HG02642 (cell line): ENCODE measurements at regions not wholly inside any gene's neighbourhood (a gene's known extent, or its start where the extent isn't known, plus 50 kb on each side); places are given as distances from the start of the nearest gene placed in this dataset.

Experiments used
- ATAC-seq: cut with Tn5 transposase; IDR thresholded peaks from one replicate; pipeline ENCODE4 v1.9.1; 2021; ENCODE audit warnings: mild to moderate bottlenecking; ENCODE audit not compliant: unreplicated experiment, poor library complexity

DNA sequence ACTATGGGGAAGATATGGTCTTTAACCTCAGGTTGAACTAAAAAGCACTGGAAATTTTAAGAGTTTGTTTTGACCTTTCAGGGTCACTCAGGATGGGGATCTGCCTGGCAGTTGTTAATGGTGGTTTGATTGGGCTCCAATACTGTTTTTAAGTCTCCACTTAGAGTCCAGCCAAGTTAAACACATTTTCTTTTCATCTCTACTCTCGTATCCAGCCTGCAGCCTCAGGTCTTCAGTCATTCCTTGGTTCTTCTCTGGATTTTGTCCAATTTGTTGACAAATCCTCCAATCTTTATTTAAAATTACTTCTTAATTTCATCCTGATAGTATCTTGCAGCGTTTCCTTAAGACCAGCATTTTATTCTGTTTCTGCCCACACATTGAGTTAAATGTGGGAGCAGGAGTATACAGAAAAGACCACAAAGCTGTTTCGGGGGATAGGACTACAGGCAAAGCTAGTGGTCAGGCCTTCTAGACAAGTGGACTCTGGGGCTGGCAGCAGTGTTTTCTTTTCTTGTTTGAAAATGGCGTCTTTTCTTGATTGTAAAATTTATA lies 133.2 kb upstream of the INHBA start:
- ATAC-seq: no peak

DNA sequence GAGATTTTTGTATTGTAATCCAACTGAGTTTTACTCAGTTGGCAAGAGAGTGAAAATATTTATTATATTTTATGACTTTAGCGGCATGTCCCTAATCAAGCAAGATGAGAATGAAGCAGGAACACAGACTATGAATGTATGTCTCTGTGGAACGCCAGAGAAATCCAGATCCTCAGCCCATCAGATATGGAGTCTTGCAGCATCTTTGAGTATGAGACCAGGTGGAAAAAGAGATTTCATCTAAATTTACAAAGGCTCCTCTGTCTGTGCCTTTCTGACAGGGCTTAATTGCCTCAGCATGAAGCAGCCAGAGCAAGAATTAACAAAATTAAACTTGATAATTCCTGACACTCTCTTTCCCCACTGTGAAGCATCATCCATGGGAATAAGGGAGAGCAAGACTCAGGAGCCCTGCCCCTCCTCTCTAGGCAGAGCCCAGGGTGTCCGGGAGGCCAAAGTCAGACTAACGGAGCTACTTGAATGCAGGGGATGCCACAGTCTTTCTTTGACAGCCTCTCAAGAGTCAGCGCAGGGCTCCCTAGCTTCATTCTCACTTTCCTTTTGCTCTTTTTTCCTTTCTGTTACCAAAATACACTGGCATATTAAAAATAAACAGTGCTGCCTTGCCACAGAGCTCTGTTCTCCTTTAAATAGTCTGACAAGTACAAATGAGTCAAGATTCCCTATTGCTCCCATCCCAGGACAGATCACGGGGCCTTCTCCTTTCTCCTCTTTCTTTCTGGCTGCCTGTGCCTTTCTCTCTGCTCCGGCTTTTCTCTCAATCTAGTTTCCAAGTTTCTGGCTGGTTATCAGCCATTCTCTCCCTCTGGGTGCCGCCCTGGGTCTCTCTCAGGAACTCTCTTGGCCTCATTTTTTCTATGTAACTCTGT lies 132.2 kb upstream of the INHBA start:
- ATAC-seq: no peak

DNA sequence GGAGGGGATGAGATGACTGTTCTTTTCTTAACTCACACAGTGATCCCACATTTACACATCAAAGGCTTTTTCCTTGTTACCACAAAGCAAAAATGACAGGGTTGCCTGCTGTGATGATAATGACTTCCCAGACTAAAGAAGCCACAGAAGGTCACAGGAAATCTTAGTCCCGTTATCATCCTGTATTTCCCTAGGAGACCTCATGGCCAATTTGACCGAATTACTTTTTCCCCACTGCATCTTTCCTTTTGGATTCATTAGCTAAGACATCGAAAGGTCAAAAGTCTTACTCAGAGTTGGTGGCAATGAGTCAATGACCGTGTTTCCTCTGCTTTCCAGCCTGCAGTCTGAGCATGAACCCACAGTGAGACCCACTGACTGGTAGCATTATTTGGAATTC lies 130.1 kb upstream of the INHBA start:
- ATAC-seq: no peak

DNA sequence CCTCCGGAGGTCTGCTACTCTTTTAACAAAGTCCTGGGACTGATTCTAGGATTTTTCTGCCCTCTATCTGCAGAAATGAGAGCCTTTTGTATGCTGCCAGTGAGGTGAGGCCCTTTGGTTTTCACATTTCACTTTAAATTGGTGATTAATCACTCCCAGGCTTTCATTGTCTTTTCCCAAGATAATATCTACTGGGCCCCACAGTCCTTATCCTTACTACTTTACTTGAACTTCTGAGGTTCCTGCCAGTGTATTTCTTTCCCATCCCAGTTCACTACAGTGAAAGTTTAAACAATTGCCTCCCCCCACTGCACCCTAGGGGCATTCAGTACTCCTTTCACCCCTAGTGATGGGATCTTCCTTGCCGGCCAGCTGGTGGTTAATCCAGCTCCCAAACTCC lies 127.4 kb upstream of the INHBA start:
- no peak for ATAC-seq

DNA sequence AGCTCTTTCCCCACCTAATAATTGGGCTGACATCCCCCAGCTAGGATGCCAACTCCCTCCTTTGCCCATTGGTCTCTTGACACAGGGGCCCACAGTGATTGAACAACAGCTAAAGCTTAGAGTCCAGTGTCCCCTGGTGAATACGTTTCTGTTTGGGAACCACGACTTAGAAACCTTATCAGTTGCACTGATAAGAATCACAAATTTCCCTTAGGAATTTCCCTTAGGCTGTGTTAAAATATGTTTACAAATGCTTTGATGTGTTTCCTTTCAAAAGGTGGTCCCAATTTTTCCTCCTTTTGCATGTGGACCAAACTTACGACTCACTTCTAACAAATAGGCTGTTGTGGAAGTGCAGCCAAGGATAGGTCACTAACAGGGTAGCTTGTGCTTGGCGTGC lies 126.0 kb upstream of the INHBA start:
- ATAC-seq: no peak

DNA sequence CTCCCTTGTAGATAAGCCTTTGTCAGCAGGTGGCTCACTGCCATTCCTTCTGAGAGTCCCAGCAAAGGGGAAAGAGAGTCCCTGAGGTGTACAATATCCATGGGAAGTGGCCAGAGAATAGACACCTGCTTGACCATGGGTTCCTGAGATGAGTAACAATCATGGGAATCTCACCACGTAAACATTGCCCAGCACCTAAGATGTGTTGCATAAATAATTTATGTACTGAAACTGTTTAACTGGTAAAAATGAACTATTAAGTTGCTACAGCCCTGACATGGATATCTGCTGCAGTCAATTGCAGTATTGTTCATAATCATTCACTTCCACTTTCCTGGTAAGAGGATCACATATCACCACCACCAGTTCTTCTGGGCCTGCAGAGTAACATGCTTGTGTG lies 123.8 kb upstream of the INHBA start:
- no peak for ATAC-seq

DNA sequence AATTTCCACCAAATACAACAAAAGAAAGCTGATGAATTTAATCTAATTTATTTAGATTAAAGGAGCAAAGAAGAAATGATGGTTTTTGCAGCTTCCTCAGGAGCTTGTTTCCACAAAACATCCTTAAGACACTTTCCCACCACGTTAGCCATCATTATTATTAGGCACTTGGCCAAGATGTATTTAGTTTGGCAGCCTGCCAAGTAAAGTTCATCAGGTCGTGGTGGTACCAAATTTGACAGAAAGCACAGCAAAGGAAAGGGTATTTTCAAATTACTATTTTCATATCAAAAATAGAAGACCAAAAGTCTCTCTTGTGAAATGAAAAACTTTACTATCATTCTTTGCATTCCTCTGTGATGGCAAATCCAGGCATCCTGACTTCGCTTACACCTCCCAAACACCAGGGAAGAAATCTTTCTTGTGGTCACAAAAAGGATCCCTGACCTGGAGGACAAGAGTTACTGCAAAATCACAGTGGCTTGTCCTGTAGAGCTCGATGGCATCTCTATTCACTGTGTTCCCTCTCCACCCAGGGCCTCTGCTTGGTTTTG lies 123.1 kb upstream of the INHBA start:
- ATAC-seq: no peak

DNA sequence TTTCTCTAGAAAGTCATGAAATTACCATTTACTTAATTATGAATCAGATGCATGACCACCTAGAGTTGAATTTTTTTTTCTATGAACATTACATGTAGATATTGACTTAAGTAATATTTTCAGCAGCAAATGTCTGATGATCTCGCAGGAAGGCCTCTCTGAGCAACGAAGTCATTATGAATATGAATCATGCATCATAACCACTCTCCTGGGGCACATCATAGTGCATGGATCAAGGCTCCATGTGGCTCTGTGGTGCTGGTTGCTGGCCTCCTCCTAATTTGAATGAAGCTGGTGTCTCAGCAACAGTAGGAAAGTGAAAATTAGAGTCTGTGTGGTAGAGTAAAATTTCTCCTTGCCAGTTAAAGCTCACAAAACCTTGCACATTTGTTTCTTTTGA lies 121.4 kb upstream of the INHBA start:
- ATAC-seq: no peak

DNA sequence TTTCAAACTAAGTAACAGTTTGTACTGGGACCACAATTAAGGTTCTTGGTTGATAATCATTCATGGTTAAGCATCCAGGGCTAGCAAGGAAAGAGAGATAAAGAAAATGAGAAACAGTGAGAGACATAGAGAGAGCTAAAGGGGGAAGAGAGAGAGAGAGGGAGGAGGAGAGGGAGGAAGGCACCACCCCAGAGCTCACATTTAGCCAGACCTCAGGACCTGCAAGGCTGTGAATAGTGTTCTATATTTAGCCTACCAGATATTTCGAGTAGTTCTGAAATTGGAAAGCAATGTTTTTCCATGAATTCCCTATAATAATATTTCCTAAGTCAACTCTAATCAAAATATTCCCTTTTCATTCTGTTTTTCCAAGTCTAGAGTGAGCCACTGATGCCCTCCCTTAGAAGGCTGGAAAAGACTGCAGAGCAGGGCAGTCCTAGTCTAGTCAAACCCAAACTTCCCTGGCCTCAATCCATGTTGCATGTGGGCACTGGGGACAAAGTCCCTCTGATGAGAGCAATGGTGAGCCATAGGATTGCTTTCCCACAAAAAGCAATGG lies 119.4 kb upstream of the INHBA start:
- ATAC-seq: no peak

DNA sequence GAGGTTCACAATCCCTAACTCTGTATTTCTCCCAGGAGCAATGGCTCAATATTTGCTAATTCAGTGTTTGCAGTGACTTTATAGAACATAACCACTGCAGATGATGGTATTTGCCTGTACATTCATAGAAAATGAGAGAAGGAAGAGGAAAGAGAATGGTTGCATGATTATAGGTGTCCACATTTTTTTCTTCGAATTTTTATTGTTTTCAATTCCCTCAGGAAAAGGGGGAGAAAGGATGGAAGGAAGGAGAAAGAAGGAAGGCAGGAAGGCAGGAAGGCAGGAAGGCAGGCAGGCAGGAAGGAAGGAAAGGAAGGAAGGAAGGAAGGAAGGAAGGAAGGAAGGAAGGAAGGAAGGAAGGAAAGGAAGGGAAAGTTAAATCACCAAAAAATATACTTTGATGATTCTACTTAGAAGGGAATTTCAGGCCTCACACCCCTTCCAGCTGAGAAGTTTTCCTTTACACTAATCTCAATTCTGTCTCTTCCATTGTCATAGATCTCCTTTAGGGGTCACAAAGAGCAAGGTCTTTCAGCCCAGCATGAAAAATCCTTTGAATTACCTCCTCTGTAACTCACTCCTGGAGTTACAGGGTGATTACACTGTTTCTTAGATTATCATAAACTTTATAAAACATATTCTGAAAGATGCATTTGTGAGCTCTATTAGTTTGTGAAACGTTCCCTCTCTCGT lies 118.8 kb upstream of the INHBA start:
- no peak for ATAC-seq

DNA sequence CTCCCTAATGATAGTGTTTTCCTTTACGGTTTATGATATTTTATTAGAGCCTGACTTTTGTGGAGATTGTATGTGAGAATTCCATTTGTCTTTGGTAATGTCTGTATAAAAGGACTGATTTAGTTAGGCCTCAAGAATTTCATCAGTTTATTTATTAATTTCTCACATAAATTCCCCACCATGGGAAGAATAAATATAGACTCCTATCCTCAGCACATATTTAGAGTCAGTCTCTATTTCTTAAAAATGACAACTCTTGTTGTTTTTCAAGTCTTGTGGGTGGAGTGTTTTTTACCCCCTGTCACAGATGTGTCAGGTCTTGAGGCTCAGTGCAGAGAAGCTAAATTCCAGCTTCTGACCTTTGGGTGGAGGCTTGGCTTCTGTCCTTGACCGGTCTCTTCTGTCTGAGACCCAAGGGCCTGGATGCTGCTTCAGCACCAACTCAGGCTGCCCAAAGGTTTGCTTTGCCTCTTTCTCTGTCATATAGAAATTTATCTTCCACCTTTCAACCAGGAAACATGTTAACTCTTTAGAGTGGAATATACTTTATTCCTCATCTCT lies 117.3 kb upstream of the INHBA start:
- no peak for ATAC-seq

DNA sequence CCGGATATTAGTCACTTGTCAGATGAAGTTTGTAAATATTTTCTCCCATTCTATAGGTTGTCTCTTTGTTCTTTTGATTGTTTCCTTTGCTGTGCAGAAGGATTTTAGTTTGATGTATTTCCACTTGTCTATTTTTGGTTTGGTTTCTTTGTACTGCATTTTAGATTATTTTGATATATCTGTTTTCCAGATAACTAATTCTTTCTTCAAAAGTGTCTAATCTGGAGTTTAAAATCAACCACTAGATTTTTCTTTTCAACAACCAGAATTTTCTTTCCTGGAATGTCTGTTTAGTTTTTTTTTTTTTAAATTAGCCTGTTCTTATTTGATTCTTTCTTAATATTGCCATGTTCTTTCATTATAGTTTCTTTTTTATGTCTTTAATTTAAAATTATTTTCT lies 116.8 kb upstream of the INHBA start:
- no peak for ATAC-seq

DNA sequence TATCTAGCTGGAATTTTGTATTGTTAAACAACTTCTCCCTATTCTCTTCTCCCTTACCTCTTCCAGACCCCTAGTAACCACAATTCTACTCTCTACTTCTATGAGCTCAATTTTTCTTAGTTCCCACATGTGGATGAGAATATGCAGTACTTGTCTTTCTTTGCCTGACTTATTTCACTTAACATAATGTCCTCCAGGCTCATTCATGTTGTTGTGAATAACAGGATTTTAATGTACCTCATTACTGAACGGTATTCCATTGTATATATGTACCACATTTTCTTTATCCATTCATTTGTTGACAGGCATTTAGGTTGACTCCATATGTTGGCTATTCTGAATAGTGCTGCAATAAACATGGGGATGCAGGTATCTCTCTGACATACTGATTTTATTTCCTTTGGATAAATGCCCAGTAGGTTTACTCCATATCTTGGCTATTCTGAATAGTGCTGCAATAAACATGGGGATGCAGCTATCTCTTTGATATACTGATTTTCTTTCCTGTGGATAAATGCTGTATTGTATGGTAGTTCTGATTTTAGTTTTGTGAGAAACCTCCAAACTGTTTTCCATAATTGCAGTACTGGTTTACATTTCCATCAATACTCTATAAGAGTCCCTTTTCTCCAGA lies 116.0 kb upstream of the INHBA start:
- no peak for ATAC-seq

DNA sequence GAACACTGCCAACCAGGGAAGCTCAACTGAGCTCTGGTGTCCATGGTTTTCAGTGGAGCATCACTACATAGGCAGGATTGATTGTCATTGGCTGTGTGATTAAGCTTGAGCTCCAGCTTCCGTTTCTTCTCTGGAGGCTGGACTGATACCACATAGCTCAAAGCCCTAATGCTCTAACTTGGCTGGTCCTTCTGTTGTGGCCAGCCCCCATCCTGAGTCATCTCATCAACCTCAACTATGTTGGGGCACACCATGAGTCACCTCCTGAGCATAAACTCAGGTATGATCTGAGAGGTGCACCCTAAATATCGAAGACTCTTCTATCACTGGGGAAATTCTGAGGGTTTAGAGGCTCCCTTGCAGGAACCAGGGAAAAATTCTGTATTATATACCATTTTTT lies 114.5 kb upstream of the INHBA start:
- ATAC-seq: peak; percentile 67

DNA sequence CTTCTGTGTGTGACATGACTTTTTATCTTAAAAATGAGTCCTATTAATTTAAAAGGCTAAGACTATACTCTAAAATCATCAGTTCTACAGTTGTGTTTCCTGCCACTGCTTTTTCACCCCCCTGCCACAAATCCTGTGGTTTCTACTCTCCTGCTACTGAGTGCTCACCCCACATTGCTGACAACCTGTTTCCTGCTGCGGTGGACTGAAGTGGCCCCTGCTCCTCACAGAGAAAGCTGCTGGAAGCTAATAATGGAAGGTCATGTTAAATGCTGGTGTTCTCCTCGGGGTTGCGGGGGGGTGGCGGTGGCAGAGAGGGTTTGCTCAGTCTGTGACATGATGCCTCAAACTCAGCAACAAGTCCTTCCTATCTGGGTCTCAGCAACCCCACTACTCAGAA lies 113.2 kb upstream of the INHBA start:
- ATAC-seq: peak; percentile 47

DNA sequence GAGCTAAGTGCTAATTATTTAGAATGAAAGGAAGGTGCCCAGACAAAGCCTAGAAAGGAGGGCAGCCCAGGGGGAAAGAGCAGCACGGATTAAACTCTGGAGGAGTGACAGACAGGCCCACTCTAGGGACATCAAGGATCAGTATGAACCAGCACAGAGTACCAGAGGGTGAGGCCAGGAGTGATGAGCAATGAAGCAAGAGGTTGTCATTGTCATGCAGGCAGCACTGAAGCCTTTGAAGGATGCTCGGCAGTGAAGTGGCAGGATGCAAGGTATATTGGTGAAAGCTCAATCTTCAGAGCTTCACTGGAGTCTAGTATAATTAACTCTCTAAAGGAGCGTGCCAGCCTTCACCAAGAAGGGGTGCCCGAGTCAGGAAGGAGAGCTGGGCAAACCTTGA lies 112.0 kb upstream of the INHBA start:
- ATAC-seq: no peak

DNA sequence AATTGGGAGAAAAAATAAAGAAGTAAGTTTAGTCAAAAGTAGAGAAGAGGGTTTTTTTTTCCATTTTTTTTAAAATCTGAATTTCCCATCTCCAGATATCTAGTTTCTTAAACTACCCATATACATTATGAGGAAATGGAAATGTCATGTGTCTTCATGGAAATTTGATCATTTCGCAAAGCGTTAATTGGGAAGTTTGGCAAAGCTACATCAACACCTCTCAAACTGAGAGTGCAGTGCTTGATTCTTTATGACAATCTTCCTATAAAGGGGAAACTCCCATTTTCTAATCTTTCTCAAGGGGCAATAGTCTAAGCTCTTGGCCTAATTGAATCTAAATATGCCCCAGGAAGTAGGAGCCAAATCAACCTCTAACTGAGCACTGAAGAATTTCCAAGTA lies 110.4 kb upstream of the INHBA start:
- ATAC-seq: no peak

DNA sequence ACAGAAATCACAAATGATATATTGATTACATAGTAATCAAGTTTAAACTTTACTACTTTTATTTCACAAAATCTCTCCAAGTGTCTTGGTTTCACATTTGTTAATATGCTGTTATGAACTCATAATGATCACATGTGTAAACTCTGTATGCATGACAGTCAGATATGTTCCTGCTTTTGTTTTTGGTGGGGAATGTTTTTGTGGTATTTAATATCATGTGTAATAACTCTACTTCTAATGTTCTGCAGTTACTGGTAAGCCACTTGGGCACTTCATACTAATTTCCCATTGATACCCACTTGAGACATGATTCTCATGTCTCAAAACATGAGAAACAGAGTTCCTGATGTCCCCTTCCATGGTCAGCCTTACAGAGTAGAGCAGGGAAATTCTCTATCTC lies 109.1 kb upstream of the INHBA start:
- no peak for ATAC-seq

DNA sequence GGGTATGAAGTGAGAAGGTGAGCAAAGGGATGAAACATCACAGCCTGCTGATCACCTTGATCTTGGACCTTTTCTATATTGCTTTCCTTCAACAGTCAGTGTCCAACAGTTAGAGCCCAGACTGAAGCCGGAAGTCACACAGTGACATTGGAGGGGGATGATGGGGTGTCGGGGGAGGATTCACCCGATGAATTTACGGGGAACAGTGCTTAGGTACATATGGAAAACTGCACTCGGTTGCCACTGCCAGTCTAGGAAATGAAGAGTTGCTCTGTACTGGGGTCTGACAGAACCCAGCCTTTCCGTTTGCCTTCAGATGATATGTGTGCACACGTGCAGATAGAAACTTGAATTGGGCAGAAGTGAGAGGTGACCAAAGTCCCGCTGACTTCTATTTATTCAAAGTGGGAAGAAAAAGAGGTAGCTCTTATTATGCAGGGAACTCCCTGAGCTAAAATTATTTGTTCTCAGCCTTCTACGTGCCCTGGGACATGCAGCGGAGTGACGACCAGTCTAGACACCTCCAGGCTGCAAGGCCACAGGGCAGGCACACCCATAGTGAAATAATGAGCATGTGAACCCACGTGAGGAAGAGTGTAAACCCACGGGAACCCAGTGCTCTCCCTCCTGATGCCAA lies 107.2 kb upstream of the INHBA start:
- peak; percentile 85 for ATAC-seq

DNA sequence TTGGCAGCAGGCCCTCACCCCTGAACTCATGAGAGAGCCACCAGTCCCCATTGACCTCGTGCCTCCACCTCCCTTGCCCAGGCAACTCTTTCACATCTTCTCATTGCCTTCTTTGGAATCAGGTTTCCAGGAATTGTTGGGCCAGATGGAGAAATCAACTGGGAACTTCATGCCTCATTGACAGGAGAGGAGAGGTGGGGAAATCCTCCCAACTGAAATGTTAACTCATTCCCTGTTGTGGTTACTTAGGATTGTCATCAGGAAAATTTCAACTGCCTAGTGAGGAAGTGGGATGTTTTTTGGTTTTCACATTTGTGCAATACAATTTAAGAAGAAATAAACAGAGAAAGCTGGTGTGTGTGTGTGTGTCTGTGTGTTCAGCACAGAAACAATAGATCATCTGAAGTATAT lies 106.6 kb upstream of the INHBA start:
- ATAC-seq: no peak
